CD14-positive monocyte (primary cell): ENCODE measurements at regions not wholly inside any gene's neighbourhood (a gene's known extent, or its start where the extent isn't known, plus 50 kb on each side); places are given as distances from the start of the nearest gene placed in this dataset.

Source experiments
- DNase-seq, 3 donors: peaks; one replicate each; pipeline ENCODE4 v3.0.0-alpha.2; 2011 to 2022
- H2AFZ ChIP-seq: 2 replicates; pipeline ENCODE4 v1.6.0; 2012; ENCODE audit warnings: mild to moderate bottlenecking, low read depth, low read length, inconsistent platforms; ENCODE audit not compliant: insufficient read depth, poor library complexity, severe bottlenecking
- H3K27ac ChIP-seq, 2 donors: 1 replicate in 1 of 2; 2 replicates in 1 of 2; pipeline ENCODE4 v1.5.1; 2012 to 2013; ENCODE audit warnings: low read length in 2 of 2, control low read depth in 1 of 2, inconsistent platforms in 1 of 2, low read depth in 1 of 2, mild to moderate bottlenecking in 1 of 2
- H3K27me3 ChIP-seq, 2 donors: one replicate each; pipeline versions ENCODE4 v1.6.0 to v1.6.1; 2011 to 2013; ENCODE audit warnings: low read length in 2 of 2; ENCODE audit not compliant: control insufficient read depth in 2 of 2, insufficient read depth in 2 of 2
- H3K36me3 ChIP-seq, 2 donors: replicated peaks in 1 of 2; 1 replicate in 1 of 2; 2 replicates in 1 of 2; pipeline versions ENCODE4 v1.5.1 to v1.6.1; 2012 to 2013; ENCODE audit warnings: low read length in 2 of 2, control low read depth in 1 of 2, inconsistent platforms in 1 of 2, mild to moderate bottlenecking in 1 of 2; ENCODE audit not compliant: insufficient read depth in 2 of 2, control insufficient read depth in 1 of 2
- H3K4me1 ChIP-seq, 2 donors: 1 replicate in 1 of 2; 2 replicates in 1 of 2; pipeline versions ENCODE4 v1.5.1 to v1.6.1; 2012 to 2013; ENCODE audit warnings: low read length in 2 of 2, control low read depth in 1 of 2, inconsistent platforms in 1 of 2, mild to moderate bottlenecking in 1 of 2, moderate library complexity in 1 of 2; ENCODE audit not compliant: insufficient read depth in 2 of 2, control insufficient read depth in 1 of 2
- H3K4me2 ChIP-seq: replicated peaks from 2 replicates; pipeline ENCODE3; 2012; ENCODE audit warnings: low read length, moderate library complexity, mild to moderate bottlenecking; ENCODE audit not compliant: poor library complexity, severe bottlenecking; ENCODE audit errors: extremely low read depth
- H3K4me3 ChIP-seq, 3 experiments: fragments of 200-600 bp in 1 of 3; sonication (generic) in 1 of 3; replicated peaks in 1 of 3; 1 replicate in 2 of 3; 2 replicates in 1 of 3; pipeline ENCODE4 v1.5.1; 2011 to 2013; ENCODE audit warnings: low read length in 3 of 3, mild to moderate bottlenecking in 3 of 3, control low read depth in 2 of 3, low read depth in 2 of 3, inconsistent platforms in 1 of 3, moderate library complexity in 1 of 3
- H3K79me2 ChIP-seq: 2 replicates; pipeline ENCODE4 v1.6.0; 2012; ENCODE audit warnings: mild to moderate bottlenecking, control low read depth, inconsistent platforms, low read length, moderate library complexity; ENCODE audit not compliant: insufficient read depth
- H3K9ac ChIP-seq: 2 replicates; pipeline ENCODE4 v1.6.0; 2017; ENCODE audit warnings: low read length, mild to moderate bottlenecking; ENCODE audit not compliant: insufficient read depth, poor library complexity, severe bottlenecking
- H3K9me3 ChIP-seq, 2 donors: replicated peaks in 1 of 2; 1 replicate in 1 of 2; 2 replicates in 1 of 2; pipeline versions ENCODE4 v1.5.1 to v1.6.1; 2012 to 2013; ENCODE audit warnings: low read length in 2 of 2, control low read depth in 1 of 2; ENCODE audit not compliant: control insufficient read depth in 1 of 2, insufficient read depth in 1 of 2
- H4K20me1 ChIP-seq: 2 replicates; pipeline ENCODE4 v1.6.0; 2012; ENCODE audit warnings: mild to moderate bottlenecking, low read length, control low read depth, moderate library complexity; ENCODE audit not compliant: insufficient read depth
- H3K27ac Mint-ChIP-seq, 7 donors: one replicate each; pipeline ENCODE4 v1.8.0; 2020; ENCODE audit warnings: mild to moderate bottlenecking in 7 of 7, mixed read lengths in 7 of 7, moderate library complexity in 6 of 7, inconsistent platforms in 2 of 7
- H3K27me3 Mint-ChIP-seq, 3 donors: one replicate each; pipeline ENCODE4 v1.8.0; 2021 to 2022; ENCODE audit warnings: low read depth in 3 of 3, mild to moderate bottlenecking in 3 of 3, mixed read lengths in 3 of 3, moderate library complexity in 3 of 3, inconsistent platforms in 1 of 3
- H3K36me3 Mint-ChIP-seq, 2 donors: one replicate each; pipeline ENCODE4 v1.8.0; 2020; ENCODE audit warnings: mixed read lengths in 2 of 2, inconsistent platforms in 1 of 2, mild to moderate bottlenecking in 1 of 2
- H3K4me1 Mint-ChIP-seq: one replicate; pipeline ENCODE4 v1.8.0; 2020; ENCODE audit warnings: mild to moderate bottlenecking, mixed read lengths
- H3K4me3 Mint-ChIP-seq, 2 donors: one replicate each; pipeline ENCODE4 v1.8.0; 2020; ENCODE audit warnings: mild to moderate bottlenecking in 2 of 2, mixed read lengths in 2 of 2, moderate library complexity in 1 of 2
- H3K9me3 Mint-ChIP-seq, 7 donors: one replicate each; pipeline ENCODE4 v1.8.0; 2020 to 2022; ENCODE audit warnings: mixed read lengths in 7 of 7, mild to moderate bottlenecking in 6 of 7, moderate library complexity in 6 of 7, inconsistent platforms in 2 of 7
- CTCF ChIP-seq: fragments of 200-600 bp; IDR thresholded peaks from one replicate; pipeline ENCODE4 v1.8.0; 2022; ENCODE audit warnings: antibody characterized with exemption, mild to moderate bottlenecking
- WGBS: methylation state at CpG from one replicate; pipeline ENCODE4 v1.1.5; 2013; ENCODE audit warnings: missing lambda C conversion rate; ENCODE audit not compliant: insufficient coverage; 5-methylcytosine and 5-hydroxymethylcytosine counted together
- intact Hi-C, 2 donors: fragments of 100-400 bp; cut with micrococcal nuclease; formaldehyde crosslinking; loops; one replicate each; pipeline versions ENCODE4 v1.15.0 to v1.15.1; 2023

- Mint-ChIP-seq H3K27ac (no peak overlapping the region), H3K27me3 (no peaks in the 10 kb centered on the region), H3K9me3 (no peaks in the 10 kb centered on the region), H3K4me3 (no peak overlapping the region), H3K36me3 (no peaks in the 10 kb centered on the region), H3K4me1 (no peaks in the 10 kb centered on the region)
- no peak overlapping the region for H2AFZ ChIP-seq
- intact Hi-C loops = no loop called here
- no peak overlapping the region for H3K4me3 ChIP-seq
- H3K79me2 ChIP-seq = no peaks in the 10 kb centered on the region
- 100% methylated on average over 2 of the region's 4 CpGs for WGBS
- no peak overlapping the region for H3K9ac ChIP-seq
- TF ChIP-seq CTCF = no peak
- H3K4me1 ChIP-seq = no peaks in the 10 kb centered on the region
- no peaks in the 10 kb centered on the region for H4K20me1 ChIP-seq
- no peaks in the 10 kb centered on the region for H3K27me3 ChIP-seq
- H3K4me2 ChIP-seq = no peak overlapping the region
- H3K27ac ChIP-seq = no peak overlapping the region
- H3K9me3 ChIP-seq = no peaks in the 10 kb centered on the region
- no peak for DNase-seq
- H3K36me3 ChIP-seq = no peaks in the 10 kb centered on the region
Observed at GRCh38 chr18:39480494-39481195, 1915.0 kb upstream of the CELF4 start.

- Mint-ChIP-seq H3K9me3 (peaks cover 0 to 10% (median 6%) of the 10 kb centered on the region in 7 donors), H3K27me3 (no peaks in the 10 kb centered on the region), H3K4me1 (no peaks in the 10 kb centered on the region), H3K4me3 (no peak overlapping the region), H3K36me3 (no peaks in the 10 kb centered on the region), H3K27ac (no peak overlapping the region)
- no peak for DNase-seq
- Histone ChIP-seq H3K9ac (no peak overlapping the region), H3K27me3 (no peaks in the 10 kb centered on the region), H2AFZ (no peak overlapping the region), H3K4me1 (no peaks in the 10 kb centered on the region), H3K9me3 (peaks cover 4 to 7% of the 10 kb centered on the region in 2 donors), H4K20me1 (no peaks in the 10 kb centered on the region), H3K27ac (no peak overlapping the region), H3K36me3 (no peaks in the 10 kb centered on the region), H3K4me2 (no peak overlapping the region), H3K4me3 (no peak overlapping the region), H3K79me2 (no peaks in the 10 kb centered on the region)
- intact Hi-C loops = no loop called here
- no peak for TF ChIP-seq CTCF
Observed at GRCh38 chr18:39464006-39464405, 1898.4 kb upstream of the CELF4 start.
